ENCODE measurements at regions not wholly inside any gene's neighbourhood (a gene's known extent, or its start where the extent isn't known, plus 50 kb on each side); places are given as distances from the start of the nearest gene placed in this dataset.

DNA sequence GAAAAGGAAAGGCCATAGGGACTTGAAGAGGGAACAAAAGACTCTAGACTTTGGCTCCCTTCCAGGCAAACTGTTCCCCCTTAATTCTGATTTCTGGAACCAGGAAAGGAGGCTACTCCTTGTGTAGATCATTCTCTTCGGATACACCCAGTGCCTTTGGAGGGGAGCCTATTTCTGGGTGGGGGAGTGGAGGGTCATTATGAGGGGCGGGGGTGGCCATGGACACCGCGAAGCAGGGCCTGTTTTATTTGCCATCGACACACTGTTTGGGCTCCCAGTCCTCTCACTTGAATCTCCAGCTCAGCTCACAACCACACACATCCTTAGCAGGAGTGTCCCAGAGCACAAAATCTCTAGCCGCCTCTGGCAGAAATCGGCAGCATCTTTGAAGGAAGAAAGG is 132.3 kb downstream of the PXDC1 start:
- TF ChIP-seq, protein P1, sequence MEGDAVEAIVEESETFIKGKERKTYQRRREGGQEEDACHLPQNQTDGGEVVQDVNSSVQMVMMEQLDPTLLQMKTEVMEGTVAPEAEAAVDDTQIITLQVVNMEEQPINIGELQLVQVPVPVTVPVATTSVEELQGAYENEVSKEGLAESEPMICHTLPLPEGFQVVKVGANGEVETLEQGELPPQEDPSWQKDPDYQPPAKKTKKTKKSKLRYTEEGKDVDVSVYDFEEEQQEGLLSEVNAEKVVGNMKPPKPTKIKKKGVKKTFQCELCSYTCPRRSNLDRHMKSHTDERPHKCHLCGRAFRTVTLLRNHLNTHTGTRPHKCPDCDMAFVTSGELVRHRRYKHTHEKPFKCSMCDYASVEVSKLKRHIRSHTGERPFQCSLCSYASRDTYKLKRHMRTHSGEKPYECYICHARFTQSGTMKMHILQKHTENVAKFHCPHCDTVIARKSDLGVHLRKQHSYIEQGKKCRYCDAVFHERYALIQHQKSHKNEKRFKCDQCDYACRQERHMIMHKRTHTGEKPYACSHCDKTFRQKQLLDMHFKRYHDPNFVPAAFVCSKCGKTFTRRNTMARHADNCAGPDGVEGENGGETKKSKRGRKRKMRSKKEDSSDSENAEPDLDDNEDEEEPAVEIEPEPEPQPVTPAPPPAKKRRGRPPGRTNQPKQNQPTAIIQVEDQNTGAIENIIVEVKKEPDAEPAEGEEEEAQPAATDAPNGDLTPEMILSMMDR (IDR thresholded peaks at IDR 0.05): no peak
- TF ChIP-seq POLR2A (IDR thresholded peaks at IDR 0.05): no peak
